HG03565 (cell line): ENCODE measurements at regions not wholly inside any gene's neighbourhood (a gene's known extent, or its start where the extent isn't known, plus 50 kb on each side); places are given as distances from the start of the nearest gene placed in this dataset.
"Not testable (repeated sequence)": the region's sequence is repeated elsewhere in the genome, so short reads cannot be mapped to it uniquely, and the experiment has no call there.

Experiments
- ATAC-seq: cut with Tn5 transposase; IDR thresholded peaks from one replicate; pipeline ENCODE4 v1.9.1; 2021; ENCODE audit warnings: mild to moderate bottlenecking, moderate library complexity; ENCODE audit not compliant: unreplicated experiment

DNA sequence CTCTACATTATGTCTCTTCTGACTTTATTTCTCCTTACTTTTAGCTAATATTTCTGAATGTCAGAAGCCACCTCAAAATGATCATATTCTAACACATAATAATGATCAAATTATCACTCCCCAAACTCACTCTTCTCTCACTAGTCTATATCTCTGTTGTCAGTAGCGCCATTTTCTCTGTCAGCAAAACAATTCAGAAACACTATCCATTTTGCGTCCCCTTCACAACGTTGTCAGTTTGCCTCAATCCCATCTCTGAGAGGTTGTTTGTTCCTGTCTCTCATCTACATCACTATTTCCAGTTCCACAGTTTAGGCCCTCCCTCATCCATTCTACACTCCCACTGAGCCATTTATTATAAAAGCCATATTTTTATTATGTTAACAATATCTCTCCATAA lies 1376.3 kb upstream of the ACVR2A start:
- ATAC-seq = no peak

DNA sequence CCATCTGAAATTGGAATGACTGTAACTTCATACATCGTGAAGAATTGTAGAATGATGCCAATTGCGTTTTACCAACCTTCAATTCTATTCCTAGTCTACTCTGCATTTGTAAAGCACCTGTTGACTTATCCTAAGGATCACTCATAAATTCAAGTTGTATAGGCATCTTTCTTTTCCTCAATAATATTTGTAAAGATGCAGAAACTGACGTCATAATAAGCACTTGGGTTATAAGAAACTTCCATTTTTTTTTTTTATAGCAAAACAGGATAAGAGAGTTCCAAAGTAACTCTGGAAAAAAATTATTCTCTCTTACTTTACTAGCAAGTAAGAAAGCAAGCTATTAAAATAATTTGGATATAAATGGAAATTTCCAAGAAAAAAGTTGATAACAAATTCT lies 1377.4 kb upstream of the ACVR2A start:
- ATAC-seq = no peak

- ATAC-seq = no peak
Observed at GRCh38 chr2:146465460-146465859, 1379.4 kb upstream of the ACVR2A start.

GRCh38 chr2:146461068-146461467 lies 1383.8 kb upstream of the ACVR2A start:
- ATAC-seq = peak; percentile 78

DNA sequence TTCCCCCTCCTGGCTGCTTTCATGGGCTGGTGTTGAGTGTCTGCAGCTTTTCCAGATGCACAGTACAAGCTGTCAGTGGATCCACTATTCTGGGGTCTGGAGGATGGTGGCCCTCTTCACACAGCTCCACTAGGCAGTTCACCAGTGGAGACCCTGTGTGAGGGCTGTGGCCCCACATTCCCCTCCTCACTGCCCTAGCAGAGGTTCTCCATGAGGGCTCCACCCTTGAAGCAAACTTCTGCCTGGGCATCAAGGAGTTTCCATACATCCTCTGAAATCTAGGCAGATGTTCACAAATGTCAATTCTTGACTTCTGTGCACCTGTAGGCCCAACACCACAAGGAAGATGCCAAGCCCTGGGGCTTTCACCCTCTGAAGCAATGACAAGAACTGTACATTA lies 1386.2 kb upstream of the ACVR2A start:
- no peak for ATAC-seq

DNA sequence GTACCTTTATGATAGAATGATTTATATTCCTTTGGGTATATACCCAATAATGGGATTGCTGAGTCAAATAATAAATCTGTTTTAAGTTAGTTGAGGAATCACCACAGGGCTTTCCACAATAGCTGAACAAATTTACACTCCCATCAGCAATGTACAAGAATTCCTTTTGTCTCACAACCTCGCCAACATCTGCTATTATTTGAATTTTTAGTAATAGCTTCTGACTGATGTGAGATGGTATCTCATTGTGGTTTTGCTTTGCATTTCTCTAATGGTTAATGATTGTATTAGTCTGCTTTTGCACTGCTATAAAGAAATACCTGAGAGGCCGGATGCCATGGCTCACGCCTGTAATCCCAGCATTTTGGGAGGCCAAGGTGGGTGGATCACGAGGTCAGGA lies 1387.6 kb upstream of the ACVR2A start:
- ATAC-seq = no peak

DNA sequence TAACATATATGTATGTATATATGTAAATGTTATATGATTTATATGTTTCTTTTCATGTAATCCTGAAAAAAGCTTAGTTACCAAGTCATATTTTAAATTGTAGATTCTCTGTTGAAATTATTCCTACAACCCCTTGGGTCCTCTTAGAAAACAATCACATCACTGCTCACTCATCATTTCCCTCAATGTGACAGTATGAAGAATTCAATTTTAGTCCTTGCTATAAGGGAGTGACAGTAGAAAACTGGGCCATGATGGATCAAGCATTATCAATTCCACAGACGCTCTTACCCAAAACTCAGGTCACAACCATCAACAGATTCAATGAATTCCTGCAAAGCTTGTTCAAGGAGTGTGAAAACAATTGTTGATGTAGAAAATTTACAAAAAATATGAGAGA lies 1389.5 kb upstream of the ACVR2A start:
- ATAC-seq = no peak

GRCh38 chr2:146451972-146452371 lies 1392.9 kb upstream of the ACVR2A start:
- peak; percentile 80 for ATAC-seq

DNA sequence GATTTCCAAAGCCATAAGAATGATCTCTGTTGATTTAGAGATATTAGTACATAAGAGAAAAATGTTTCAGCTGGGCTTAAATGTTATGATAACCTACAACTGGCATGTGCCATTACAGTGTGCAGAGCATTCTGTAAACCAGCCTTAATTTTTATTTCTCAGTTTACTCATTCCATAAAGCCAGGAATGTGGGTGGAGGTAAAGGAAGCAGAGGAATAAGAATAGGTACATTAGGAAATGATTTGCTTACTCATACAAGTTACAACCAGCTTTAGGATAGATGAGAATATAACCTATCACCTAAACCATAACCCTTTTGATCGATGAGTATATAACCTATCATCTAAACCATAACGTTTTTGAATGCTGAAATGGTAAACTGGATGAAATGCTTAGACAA lies 1394.7 kb upstream of the ACVR2A start:
- ATAC-seq = no peak

DNA sequence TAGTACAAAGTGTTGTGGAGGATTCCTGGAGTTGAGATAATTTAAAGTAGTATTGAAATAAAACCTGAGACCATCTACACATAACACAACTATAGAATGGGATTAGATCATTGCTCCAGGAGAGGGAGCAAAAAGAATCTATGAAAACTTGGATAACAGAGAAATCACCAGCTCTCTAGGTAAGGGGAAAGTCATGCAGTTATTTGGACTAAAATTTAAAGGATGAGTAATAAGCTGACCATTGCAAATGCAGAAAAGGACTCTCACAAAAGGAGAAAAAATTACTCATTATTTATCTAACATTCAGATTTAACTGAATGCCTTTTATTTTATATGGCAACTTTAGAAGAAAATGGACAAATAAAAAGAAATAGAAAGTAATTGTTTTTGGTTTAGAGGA lies 1399.8 kb upstream of the ACVR2A start:
- no peak for ATAC-seq

DNA sequence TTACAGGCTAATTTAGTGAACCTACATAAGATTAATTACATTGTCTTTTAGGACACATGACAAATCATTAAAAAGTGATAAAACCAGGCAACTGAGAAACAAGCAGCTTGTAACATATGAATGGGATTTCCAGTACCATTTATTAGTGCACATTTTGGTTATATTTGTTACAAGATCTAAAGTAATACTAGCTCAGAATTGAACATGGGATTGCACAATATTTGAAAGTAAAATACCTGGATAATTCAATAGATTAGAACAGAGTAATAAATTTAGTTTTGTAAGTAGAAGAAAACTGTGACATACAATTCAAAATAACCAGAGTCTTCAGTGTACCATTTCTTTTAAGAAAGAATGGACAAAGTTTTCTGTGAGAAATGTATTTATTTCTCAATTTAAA lies 1400.7 kb upstream of the ACVR2A start:
- ATAC-seq = no peak

DNA sequence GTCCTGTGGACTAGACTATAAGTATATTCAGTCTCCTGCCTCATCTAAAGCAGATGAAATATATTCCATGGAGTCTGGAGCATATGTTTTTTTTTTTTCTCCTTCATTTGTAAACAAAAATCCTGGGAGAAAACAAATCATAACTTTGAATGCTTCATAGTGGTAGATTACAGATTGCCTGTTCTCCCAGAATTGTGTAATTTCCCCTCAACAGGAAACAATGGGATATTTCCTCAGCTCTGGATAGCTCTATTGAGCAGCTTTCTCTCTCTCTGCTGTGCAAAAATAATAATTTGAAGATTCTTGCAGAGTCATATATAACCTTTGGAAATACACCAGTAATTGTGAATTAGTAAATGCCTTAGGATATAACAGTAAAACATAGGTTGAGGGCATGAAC lies 1406.6 kb upstream of the ACVR2A start:
- no peak for ATAC-seq

DNA sequence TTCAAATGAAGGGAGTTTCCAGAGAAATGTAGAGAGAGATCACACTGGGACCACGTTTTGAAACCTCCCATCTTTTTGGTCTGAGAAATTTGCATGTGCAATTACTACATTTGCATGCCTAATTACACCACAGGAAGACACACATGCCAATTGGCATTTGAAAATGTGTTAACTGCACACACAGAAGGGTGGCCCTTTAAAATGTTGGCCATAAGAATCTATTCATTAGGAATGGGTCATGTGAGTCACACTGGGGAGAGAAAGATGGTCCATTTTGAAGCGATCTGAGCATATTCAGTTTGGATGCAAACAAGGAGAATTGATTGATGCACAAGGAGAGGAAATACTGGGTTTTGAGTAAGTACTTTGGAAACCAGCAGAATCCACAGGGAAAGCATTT lies 1407.1 kb upstream of the ACVR2A start:
- no peak for ATAC-seq

DNA sequence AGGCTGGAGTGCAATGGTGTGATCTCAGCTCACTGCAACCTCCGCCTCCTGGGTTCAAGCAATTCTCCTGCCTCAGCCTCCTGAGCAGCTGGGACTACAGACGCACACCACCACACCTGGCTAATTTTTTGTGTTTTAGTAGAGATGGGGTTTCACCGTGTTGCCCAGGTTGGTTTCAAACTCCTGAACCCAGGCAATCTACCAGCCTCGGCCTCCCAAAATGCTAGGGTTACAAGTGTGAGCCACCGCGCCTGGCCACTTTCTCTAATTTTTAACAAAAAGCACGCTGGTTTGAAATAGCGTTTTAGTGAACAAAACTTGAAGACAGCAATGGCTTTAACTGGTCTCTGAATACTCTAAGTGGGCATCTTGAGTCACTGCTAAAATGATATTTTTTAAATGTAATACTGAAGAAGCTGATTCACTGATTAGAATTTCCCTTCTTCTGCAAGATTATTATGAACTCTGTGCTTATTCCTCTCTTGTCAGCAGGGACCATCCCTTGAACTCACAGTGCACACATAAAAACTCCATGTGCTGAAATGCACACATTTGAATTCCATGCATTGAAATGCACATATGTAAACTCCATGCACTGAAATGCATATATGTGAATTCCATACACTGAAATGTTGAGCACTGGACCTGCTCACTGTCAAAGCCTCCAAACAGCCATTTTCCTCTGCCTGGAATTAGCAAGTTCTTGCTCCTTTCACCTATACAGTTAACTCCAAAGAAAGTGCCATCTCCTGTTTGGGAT lies 1411.5 kb upstream of the ACVR2A start:
- no peak for ATAC-seq

- no peak for ATAC-seq
Observed at GRCh38 chr2:146429366-146429765, 1415.5 kb upstream of the ACVR2A start.

- no peak for ATAC-seq
Observed at GRCh38 chr2:146417942-146418341, 1426.9 kb upstream of the ACVR2A start.

DNA sequence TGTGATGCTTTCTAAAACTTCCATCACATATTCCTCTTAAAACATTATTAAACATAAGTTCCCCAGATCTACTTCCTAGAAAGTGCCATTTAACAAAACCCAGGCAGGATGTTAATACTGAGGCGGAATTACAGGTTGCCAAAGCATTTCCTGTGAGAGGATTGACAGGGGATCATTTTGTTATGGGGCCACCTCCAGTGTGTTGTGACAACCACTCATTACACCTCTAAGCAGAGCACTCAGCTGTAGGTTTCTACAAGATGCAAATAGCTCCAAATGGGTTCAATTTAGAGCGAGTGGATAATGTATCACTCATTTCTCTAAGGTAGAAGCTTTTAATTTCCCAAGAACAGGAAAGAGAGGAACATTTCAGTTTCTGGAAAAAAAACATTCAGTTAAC lies 1429.5 kb upstream of the ACVR2A start:
- ATAC-seq = no peak

DNA sequence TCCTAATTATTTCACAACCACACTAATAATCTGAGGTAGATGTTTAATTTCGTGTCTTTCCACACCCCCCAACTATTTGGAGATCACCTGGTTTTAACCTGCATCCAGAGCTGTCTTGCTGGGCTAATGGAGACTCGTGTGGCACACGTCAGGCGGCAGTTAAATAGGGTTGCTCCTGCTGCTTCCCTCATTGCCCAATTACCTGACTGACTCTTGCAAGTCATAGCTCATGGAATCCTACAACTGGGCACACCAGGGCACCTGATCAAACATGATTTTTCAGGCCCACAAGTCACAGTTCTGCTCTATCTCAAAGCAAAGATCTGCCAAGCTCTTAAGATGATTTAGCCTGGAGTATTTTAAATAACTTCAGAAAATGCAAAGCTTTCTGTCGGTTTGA lies 1430.4 kb upstream of the ACVR2A start:
- ATAC-seq = no peak

- ATAC-seq = no peak
Observed at GRCh38 chr2:146413086-146413610, 1431.7 kb upstream of the ACVR2A start.

- ATAC-seq = no peak
Observed at GRCh38 chr2:146412625-146413024, 1432.2 kb upstream of the ACVR2A start.

DNA sequence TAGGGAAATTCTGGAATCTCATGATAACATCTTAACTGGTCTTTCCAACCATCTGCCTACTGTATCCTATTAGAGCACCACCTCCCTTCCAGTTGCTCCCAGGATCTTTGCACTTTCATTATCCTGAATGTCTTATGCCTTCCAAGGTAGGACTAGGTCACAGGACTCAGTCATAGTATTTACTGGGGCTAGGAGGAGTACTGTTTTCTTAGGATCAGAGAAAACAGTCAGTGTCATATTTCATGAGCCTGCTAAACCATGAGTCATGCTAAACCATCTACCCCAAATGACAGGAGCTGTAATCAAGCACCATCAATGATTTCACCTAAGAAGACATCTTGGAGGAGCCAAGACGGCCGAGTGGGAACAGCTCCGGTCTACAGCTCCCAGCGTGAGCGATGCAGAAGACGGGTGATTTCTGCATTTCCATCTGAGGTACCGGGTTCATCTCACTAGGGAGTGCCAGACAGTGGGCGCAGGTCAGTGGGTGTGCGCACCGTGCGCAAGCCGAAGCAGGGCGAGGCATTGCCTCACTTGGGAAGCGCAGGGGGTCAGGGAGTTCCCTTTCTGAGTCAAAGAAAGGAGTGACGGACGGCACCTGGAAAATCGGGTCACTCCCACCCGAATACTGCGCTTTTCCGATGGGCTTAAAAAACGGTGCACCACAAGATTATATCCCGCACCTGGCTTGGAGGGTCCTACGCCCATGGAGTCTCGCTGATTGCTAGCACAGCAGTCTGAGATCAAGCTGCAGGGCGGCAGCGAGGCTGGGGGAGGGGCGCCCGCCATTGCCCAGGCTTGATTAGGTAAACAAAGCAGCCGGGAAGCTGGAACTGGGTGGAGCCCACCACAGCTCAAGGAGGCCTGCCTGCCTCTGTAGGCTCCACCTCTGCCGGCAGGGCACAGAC lies 1439.2 kb upstream of the ACVR2A start:
- ATAC-seq = not testable (repeated sequence)
